ENCODE measurements at regions not wholly inside any gene's neighbourhood (a gene's known extent, or its start where the extent isn't known, plus 50 kb on each side); places are given as distances from the start of the nearest gene placed in this dataset.
"Not testable (repeated sequence)": the region's sequence is repeated elsewhere in the genome, so short reads cannot be mapped to it uniquely, and the experiment has no call there.

DNA sequence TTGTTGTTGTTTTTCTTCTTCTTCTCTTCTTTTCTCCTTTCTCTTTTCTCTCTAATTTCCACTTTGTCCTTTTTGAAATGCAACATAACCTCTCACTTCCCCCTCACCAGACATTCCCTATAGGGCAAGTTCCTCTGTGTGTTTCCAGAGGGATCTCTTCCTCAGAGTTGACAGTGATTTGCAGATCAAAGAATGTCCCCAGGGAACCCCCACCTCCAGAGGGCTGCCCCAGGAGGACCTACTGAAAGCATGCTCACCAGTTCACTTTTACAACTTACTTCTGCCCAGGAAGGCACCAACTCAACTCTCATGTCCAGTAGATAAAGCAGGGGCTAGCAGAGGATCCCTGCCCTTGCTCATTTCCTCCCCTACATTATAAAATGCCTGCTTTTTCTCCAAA lies 1648.0 kb downstream of the PCDH9 start:
- DNase-seq = no peak

DNA sequence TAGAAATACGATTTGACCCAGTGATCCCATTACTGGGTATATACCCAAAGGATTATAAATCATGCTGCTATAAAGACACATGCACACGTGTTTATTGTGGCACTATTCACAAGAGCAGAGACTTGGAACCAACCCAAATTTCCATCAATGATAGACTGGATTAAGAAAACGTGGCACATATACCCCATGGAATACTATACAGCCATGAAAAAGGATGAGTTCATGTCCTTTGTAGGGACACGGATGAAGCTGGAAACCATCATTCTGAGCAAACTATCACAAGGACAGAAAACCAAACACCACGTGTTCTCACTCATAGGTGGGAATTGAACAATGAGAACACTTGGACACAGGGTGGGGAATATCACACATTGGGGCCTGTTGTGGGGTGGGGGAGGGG lies 1665.6 kb downstream of the PCDH9 start:
- not testable (repeated sequence) for DNase-seq

DNA sequence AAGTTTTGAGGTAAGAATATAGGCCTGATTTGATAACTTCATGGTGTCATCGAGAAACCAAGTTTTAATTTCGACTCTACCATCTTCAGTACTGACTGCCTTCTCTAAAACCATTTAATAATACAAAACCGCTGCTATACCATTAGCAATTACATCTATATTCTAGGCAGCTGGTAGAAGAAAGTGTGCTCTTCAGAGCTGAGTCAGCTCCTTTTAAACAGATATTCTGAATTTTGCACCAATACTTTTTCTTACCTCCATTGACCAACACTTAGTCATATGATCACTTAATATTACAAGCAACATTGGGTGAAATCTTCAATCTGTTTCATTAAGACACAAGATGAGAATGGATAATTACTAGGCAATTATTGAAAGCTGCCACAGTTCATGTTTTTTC lies 1667.8 kb downstream of the PCDH9 start:
- DNase-seq = no peak

DNA sequence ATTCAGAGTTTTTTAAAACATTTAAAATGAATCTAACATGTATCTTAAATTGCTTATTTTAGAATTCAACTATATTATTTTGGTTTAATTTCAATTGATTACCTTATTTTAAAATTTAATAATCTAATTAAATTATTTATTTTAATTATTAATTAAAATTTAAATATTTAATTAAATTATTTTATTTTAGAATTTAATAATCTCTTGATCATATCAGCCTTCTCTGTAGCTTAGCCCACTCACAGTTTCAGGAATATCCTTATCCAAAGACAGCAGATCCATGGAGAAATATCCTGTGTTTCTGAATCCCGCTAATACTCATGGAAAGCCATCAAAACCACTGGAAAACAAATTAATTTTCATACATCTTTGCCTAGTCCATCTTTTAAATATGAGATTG lies 1669.2 kb downstream of the PCDH9 start:
- no peak for DNase-seq

DNA sequence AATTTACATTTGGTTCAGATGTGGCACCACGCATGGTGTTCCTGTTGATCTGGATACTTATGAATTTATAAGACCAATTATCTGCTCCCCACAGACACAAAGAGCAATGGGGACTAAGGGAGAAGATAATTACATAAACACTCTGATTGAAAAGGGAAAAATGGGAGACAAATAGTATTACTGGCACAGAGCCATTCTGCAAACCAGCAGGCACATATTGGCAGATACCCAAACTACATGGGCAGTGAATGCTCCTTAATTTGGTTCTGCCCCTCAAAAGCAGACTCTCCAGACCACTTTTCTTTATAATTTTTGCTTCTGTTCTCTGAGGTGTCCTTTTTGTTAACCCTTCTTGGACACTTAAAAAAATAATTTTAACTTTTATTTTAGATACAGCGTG lies 1674.2 kb downstream of the PCDH9 start:
- DNase-seq = no peak

DNA sequence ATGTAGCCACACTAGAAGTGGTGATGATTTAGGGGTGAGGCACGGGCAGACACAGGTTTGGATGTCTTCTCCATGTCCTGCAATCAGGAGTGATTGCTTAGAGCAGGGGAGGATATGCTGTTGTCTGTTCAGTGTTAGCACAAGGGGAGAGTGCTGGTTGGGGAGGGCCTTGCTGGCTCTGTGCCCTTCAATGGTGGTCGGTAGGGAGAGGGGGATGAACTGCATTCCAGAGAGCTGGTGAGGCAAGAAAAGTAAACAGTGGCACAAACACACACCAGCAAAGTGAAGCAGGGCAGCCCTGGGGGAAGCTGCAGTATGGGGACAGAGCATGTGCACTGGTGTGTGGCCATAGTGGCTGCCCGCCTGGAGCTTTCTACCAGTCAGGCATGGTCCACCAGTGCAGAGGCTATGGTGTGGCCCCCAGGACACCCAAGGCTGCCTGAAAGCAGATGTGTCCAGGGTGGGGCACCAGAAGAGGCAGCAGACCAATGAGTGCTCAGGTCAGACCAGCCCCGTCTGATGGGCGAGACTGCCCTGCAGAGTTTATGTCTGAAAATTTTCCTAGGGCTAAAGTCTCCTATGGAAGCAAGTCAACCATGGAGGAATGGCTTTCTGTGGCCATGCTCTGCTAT lies 1676.9 kb downstream of the PCDH9 start:
- no peak for DNase-seq

DNA sequence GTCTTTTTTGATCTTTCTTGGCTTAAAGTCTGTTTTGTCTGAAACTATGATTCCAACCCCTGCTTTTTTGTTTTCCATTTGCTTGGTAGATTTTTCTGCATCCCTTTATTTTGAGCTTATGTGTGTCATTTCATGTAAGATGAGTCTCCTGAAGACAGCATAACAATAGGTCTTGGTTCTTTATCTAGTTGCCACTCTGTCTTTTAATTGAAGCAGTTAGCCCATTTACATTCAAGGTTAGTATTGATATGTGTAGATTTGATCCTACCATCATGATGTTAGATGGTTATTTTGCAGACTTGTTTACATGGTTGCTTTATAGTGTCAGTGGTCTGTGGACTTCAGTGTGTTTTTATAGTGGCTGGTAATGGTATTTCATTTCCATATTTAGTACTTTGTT lies 1678.9 kb downstream of the PCDH9 start:
- no peak for DNase-seq

DNA sequence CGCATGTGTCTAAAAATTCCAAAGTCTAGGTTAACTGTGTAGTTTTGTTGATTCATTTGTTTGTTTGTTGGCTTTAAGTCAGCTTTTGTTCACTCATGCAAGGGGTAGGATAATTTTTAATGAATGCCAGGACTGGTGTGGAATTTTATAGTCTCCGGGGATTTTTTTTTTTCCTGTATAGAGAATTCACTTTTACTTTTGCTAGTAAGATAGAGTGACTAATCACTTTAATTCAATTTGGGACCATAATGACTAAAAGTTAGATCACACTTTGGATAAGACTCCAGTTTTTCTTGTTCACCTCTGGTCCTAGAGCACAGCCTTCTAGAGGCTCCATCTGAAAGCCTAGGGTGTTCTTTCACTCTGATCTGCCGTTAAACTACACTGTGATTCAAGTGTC lies 1690.0 kb downstream of the PCDH9 start:
- no peak for DNase-seq

DNA sequence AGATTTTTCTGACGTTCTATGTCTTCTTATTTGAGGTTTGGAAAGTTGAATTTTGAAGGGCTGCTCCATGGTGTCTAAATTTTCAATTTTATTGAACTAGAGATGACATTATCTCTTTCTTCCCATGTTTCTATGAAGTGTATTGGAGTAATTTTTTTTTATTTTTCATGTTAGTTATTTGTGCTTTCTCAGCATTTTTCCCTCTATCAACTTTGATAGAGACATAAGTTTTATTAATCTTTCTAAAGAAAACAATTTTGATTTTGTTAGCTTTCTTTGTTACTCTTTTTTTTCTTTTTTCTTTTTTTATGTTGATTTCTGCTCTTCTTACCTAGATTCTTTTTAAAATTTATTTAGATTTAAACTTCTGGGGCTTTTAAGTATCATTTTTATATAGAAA lies 1694.8 kb downstream of the PCDH9 start:
- no peak for DNase-seq

DNA sequence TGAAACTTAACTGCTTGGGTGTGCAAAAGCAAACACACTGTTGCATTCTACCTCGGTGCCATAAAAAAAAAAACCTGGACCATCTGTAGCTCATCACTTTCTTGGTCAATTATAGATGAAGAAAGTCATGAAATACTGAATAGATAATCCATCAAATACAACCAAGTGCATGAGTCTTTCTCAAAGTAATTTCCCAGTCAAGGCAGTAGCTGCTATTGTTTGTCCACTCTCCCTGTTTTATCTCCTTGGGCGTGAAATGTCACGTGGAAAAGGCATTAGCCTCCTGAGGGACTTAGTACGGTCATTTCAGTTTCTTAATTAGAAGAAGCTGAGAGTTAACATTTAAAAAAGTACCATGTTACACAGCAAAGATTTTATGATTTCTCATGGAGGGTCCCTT lies 1697.9 kb downstream of the PCDH9 start:
- DNase-seq = no peak

DNA sequence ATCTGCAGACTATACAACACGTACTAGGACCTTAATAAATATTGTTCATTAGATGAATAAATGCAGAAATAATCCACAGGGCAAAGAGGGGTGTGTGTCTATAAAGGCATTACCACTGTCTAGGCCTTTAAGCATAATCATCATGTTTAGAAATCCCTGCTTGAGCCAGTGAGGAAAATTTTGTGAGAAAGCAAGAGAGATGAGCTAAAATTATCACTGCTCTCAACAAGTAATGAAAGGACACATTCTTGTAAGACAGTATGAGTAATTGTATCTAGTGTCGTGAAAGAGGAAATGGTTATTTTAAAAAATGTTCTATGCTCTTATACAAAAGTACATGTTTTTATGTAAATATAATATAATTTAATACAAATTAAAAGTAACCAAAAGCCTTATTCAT lies 1699.4 kb downstream of the PCDH9 start:
- no peak for DNase-seq

DNA sequence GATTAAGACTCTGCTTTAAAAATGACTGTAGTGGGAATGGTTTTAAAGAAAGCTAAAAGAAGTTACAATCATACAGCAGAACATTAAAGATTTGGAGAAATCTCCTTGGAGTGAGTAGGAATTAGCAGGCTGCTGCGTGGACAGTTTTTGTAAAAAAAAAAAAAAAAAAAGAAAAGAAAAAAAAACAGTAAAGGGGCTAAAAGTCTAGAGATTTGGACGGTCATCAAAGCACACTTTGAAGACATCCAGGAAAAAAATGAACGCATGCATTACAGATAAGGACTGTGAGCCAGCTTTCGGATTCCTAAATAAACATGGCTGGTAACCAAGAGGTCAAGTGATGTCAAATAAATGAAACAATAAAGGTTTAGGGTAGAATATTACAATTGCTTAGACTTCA lies 1700.6 kb downstream of the PCDH9 start:
- DNase-seq = no peak

DNA sequence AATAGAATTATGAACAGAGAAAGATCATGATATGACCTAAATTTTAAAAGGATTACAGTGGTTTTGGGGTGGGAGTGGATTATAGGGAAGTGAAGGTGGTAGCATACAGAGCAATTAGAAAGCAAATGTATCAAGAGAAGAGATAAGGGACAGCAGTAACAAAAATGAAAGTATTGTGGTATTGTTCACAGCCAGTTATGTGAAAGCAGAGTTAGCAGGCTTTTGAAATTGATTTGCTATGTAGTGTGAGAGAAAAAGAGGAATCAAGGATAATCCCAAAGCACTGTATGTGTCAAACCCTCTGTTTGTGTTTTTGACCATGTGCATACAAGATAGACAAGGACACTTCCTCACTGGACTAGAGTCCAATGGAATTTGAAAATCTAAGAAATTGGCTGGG lies 1721.4 kb downstream of the PCDH9 start:
- DNase-seq = no peak

DNA sequence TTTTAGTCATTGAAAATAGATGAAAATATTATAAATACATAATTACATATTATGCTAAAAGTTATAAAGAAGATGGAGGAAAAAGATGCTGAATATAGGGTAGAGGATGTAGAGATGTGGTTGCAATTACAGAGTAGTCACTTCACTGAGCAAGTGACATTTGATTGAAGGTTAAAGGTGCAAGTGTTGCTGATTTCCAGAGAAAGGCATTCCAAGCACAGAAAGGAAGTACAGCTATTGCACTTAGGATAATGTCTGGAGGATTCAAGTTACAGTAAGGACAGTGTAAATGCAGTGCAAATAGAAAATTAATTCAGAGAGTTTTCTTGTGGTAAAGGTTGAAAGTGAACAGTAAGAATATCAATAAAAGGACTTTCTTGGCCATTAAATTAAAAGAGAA lies 1721.8 kb downstream of the PCDH9 start:
- DNase-seq = no peak

DNA sequence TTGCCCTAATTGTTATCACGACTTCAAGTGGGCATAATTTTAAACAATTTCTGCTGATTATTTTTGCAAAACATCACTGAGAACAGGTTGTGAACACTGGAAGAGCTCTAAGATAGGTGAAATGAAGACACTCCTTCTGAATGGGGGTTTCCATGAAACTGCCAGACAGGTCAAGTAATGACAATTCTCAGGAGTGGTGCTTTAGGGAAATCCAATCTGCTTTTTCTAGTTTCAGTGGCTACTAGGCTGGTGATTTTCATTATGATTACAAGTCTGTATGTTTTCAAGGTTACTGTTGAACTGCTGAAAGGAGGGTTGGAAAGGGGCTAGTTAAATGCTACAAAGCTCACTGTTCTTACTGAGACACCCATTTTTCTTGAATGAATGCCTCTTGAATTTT lies 1724.2 kb downstream of the PCDH9 start:
- DNase-seq = no peak

DNA sequence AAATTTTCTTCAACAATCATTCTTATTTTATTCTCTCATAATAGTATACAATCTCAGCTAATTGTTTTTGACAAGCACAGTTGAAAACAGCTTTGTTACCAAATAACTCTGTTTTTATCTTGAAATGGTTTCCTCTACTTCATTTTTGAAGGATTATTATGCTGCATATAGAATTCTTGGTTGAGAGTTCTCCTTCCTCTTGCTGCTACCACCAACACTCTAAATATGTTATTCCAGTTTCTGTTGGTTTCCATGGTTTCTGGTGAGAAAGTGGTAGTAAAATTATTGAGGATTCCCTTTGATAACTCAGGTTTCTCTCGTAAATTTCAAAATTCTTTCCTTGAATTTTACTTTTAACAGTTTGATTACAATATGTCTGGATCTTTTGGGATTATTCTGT lies 1725.9 kb downstream of the PCDH9 start:
- no peak for DNase-seq

DNA sequence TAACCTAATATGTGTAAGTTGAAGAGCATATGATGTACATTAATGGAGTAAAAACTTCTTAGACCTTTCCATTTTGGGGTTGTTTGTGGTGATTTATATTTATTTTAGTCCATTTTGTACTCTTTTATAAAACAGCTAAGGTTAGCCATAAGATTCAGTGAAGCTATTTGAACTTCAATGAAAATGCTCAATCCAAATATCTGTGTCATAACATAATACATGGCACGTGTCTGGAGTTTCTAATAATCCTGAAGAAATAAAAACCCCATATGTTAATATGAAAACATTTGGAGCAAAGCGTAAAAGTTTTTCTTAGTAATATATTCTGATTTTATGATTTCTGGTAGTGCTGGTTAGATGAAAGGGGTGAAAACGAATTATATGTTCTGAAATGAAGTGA lies 1729.7 kb downstream of the PCDH9 start:
- no peak for DNase-seq

DNA sequence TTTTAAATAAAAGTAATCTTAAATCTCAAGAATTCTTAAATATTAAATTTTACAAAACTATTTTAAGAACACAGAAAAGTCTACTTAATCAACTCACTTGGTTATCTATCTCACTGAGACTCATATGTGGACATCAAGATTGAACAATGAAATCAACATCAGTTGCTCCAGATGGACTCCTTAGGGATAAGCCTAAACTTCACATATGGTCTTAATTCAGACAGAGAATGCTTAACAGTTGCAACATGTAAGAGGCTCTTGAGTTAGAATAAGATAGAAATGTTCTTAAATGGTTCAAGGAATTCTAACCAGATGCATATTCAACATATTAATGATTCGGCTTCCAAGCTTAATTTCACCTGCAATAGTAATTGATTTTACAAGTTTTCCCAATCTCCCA lies 1730.9 kb downstream of the PCDH9 start:
- no peak for DNase-seq

DNA sequence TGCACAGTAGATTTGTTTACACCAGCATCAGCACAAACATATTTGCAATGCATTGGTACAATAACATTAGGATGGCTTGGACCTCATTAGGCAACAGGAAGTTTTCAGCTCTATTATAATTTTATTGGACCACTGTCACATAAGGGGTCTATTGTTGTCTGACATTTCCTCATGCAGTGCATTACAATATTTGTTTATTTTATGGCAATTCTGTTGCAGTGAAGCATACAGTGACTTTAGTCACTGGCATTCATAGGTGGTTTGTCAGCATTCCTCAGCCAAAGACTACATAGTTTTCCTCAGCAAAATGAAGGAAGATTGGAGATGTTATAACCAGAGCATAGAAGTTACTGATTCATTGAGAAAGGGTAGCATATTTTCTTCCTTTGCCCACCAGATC lies 1732.9 kb downstream of the PCDH9 start:
- no peak for DNase-seq

DNA sequence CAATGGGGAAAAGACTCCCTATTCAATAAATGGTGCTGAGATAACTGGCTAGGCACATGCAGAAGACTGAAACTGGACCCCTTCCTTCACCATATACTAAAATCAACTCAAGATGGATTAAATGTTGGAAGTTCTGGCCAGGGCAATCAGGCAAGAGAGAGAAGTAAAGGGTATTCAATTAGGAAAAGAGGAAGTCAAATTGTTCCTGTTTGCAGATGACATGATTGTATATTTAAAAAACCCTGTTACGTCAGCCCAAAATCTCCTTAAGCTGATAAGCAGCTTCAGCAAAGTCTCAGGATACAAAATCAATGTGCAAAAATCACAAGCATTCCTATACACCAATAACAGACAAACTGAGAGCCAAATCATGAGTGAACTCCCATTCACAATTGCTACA lies 1739.4 kb downstream of the PCDH9 start:
- DNase-seq = not testable (repeated sequence)

DNA sequence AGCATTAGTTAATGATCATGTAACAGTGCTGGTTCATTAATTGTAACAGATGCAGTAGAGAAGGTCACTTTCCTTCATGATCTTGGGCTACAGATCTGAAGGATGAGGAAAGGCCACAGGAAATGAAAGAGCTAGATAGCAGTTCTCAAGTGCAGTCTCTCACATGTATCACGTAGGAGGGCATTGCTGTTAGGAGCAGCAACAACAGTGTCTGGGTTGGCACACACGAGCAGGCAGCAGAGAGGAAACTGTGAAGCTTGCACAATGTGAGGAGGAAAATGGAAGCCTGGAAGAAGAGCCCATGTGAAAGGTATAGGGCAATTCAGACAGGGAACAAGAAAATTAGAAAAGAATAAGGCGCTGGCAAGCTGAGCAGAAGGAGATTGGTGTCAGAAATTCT lies 1741.5 kb downstream of the PCDH9 start:
- DNase-seq = no peak

DNA sequence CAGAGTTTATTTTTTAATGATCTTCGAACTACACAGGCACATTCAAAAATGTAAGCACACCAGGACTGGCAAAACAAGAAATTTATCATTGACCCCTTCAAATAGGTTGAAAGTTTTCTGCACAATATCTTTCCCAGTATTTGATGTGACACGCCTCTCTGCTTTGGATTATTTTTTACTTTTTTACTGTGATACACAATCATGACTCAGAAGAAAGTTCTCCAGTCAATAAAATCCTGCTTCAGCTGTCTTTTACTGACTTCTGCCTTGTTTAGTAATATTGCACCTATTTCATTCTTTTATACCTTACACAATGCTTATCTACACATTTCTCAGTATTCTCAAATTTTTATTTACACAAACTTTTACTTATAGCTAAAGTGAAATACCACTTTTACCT lies 1750.4 kb downstream of the PCDH9 start:
- DNase-seq = no peak

DNA sequence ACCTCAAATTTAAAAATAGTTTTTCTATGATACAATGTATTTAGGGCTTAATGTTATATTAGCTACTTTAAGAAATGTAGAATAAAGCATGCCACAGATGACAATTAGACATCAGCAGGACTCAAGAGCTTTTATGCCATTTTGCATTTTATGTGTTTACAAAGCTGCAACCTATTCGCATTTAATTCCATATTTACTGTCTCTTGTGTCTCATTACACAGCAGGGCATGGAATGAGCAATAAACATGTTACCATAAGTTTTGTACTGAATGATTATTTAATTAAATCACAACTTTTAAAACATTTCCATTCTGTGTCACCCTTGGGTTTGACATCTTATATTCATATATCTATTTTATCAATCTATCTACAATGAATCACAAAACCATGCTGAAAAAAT lies 1756.9 kb downstream of the PCDH9 start:
- no peak for DNase-seq

DNA sequence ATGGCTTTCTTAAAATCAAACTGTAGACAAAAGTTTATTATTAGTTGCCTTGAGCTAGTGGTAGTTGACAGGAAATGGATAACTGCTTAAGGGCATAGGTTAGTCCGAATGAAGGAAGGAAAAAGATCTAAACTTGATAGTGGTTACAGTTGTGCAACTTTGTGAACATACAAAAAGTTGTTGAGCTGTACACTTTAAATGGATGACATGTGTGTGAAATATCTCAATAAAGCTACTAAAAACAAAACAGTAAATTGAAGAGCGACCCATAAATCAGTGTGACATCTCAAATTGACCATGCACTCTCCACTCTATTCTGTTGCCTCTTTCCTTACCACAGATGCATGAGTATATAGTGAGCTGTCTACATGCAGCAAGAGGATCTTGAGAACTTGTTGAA lies 1757.8 kb downstream of the PCDH9 start:
- DNase-seq = peak; percentile 27

DNA sequence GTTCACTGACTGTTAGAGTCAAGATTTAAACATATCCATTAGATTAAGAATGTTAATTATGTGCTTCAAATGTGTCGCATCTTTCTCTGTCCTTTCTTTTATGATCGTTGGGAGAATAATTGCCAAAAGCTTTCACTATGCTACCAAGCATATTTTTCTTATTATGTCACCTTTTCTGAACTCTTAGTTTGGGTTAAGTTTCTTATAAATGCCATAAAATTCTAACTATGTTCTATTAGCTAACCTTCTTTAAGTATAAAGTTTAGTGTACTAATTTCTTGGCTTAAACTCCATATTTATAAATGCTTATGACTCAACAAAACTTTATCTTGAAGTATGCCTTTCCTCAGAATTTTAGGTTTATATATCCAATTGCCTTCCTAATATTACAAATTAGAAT lies 1759.4 kb downstream of the PCDH9 start:
- no peak for DNase-seq

DNA sequence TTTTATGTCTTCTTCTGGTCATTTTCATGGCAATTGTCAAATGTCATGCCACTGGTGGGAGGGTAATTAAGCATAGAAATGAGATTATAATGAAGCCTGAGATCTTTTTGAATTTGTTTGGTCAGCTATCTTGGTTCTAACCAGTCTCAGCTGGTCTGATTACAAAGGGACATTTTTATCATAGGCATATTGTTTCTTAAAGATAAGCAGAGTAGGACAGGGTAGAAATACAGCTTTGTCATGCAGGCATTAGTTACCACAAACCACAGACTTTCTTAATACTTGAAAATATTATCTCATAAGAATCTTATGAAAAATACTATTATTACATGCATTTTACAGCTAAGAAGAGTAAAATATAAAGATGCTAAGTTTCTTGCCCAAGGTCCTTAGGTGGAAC lies 1761.5 kb downstream of the PCDH9 start:
- peak; percentile 38 for DNase-seq
